Liver (tissue), 8 donors: ENCODE measurements at regions not wholly inside any gene's neighbourhood (a gene's known extent, or its start where the extent isn't known, plus 50 kb on each side); places are given as distances from the start of the nearest gene placed in this dataset.

ENCODE experiments used
- DNase-seq: peaks from one replicate; pipeline ENCODE4 v3.0.0-alpha.2; 2017; ENCODE audit warnings: low spot score
- H3K27ac ChIP-seq, 2 donors: one replicate each; pipeline ENCODE4 v1.7.0; 2013; ENCODE audit warnings: inconsistent platforms in 2 of 2, low read length in 2 of 2, control low read depth in 1 of 2, low read depth in 1 of 2, mild to moderate bottlenecking in 1 of 2
- H3K27me3 ChIP-seq, 4 donors: one replicate each; pipeline versions ENCODE4 v1.6.1 to v1.7.0; 2013; ENCODE audit warnings: low read length in 3 of 4, inconsistent platforms in 1 of 4, mild to moderate bottlenecking in 1 of 4, moderate library complexity in 1 of 4; ENCODE audit not compliant: control insufficient read depth in 4 of 4, insufficient read depth in 4 of 4
- H3K36me3 ChIP-seq, 4 donors: one replicate each; pipeline versions ENCODE4 v1.6.1 to v1.7.0; 2013; ENCODE audit warnings: low read length in 3 of 4, mild to moderate bottlenecking in 3 of 4, low read depth in 1 of 4, moderate library complexity in 1 of 4; ENCODE audit not compliant: control insufficient read depth in 4 of 4, insufficient read depth in 3 of 4
- H3K4me1 ChIP-seq, 4 donors: one replicate each; pipeline versions ENCODE4 v1.6.1 to v1.7.0; 2013; ENCODE audit warnings: low read length in 3 of 4, mild to moderate bottlenecking in 3 of 4, moderate library complexity in 1 of 4; ENCODE audit not compliant: control insufficient read depth in 4 of 4, insufficient read depth in 4 of 4
- H3K4me3 ChIP-seq, 3 donors: one replicate each; pipeline versions ENCODE4 v1.6.1 to v1.7.0; 2013; ENCODE audit warnings: low read length in 3 of 3, control low read depth in 1 of 3, low read depth in 1 of 3, mild to moderate bottlenecking in 1 of 3
- H3K9ac ChIP-seq, 2 donors: one replicate each; pipeline ENCODE4 v1.7.0; 2013; ENCODE audit warnings: low read length in 2 of 2, mild to moderate bottlenecking in 2 of 2, moderate library complexity in 2 of 2, control low read depth in 1 of 2, low read depth in 1 of 2
- H3K9me3 ChIP-seq, 4 donors: one replicate each; pipeline versions ENCODE4 v1.6.1 to v1.7.0; 2013; ENCODE audit warnings: low read length in 3 of 4; ENCODE audit not compliant: control insufficient read depth in 4 of 4
- EGR1 ChIP-seq, 2 donors: IDR thresholded peaks; 2 replicates each; pipeline ENCODE4 v1.6.1; 2016 to 2018; ENCODE audit warnings: antibody characterized with exemption in 2 of 2, low read depth in 2 of 2
- FOXA1 ChIP-seq: IDR thresholded peaks from 2 replicates; pipeline ENCODE4 v1.6.1; 2016; ENCODE audit warnings: antibody characterized with exemption
- FOXA2 ChIP-seq: IDR thresholded peaks from 2 replicates; pipeline ENCODE4 v1.6.1; 2016; ENCODE audit warnings: antibody characterized with exemption
- GABPA ChIP-seq, 2 donors: IDR thresholded peaks in 1 of 2; conservative IDR thresholded peaks in 1 of 2; 2 replicates each; pipeline ENCODE4 v1.6.1; 2016; ENCODE audit warnings: antibody characterized with exemption in 2 of 2, mild to moderate bottlenecking in 1 of 2, moderate library complexity in 1 of 2
- HNF4A ChIP-seq, 2 donors: conservative IDR thresholded peaks; 2 replicates each; pipeline ENCODE4 v1.6.1; 2016; ENCODE audit warnings: antibody characterized with exemption in 2 of 2, mild to moderate bottlenecking in 2 of 2
- HNF4G ChIP-seq: IDR thresholded peaks from 2 replicates; pipeline ENCODE4 v1.6.1; 2016; ENCODE audit warnings: antibody characterized with exemption
- JUND ChIP-seq, 2 donors: IDR thresholded peaks; 2 replicates each; pipeline ENCODE4 v1.6.1; 2016; ENCODE audit warnings: antibody characterized with exemption in 2 of 2
- NR2F2 ChIP-seq: IDR thresholded peaks from 2 replicates; pipeline ENCODE4 v1.6.1; 2016; ENCODE audit warnings: antibody characterized with exemption
- RAD21 ChIP-seq, 2 donors: IDR thresholded peaks; 2 replicates each; pipeline ENCODE4 v1.6.1; 2016; ENCODE audit warnings: antibody characterized with exemption in 2 of 2, mild to moderate bottlenecking in 2 of 2
- RXRA ChIP-seq, 2 donors: IDR thresholded peaks; 2 replicates each; pipeline ENCODE4 v1.6.1; 2017 to 2018; ENCODE audit warnings: antibody characterized with exemption in 2 of 2, mild to moderate bottlenecking in 1 of 2
- SP1 ChIP-seq: IDR thresholded peaks from 2 replicates; pipeline ENCODE4 v1.6.1; 2018; ENCODE audit warnings: antibody characterized with exemption, mild to moderate bottlenecking
- TAF1 ChIP-seq: conservative IDR thresholded peaks from 2 replicates; pipeline ENCODE4 v1.6.1; 2016; ENCODE audit warnings: antibody characterized with exemption, mild to moderate bottlenecking
- YY1 ChIP-seq: IDR thresholded peaks from 2 replicates; pipeline ENCODE4 v1.6.1; 2016; ENCODE audit warnings: antibody characterized with exemption, mild to moderate bottlenecking
- WGBS: extraction: QIAGEN DNeasy Blood & Tissue Kit; methylation state at CpG from one replicate; pipeline ENCODE4 v1.1.7; 2013; 5-methylcytosine and 5-hydroxymethylcytosine counted together
- TF ChIP-seq, protein P1 (sequence below): IDR thresholded peaks from 2 replicates; pipeline ENCODE4 v1.6.1; 2016; ENCODE audit warnings: antibody characterized with exemption
- TF ChIP-seq, protein P2 (sequence below): fragments of 150-350 bp; IDR thresholded peaks from 2 replicates; pipeline ENCODE4 v1.5.1; 2017; ENCODE audit warnings: improper control_type of control experiment, low read depth, low read length; ENCODE audit not compliant: missing input control
- TF ChIP-seq, protein P3 (sequence below): IDR thresholded peaks from 2 replicates; pipeline ENCODE4 v1.6.1; 2016; ENCODE audit warnings: antibody characterized with exemption
- TF ChIP-seq, protein P4 (sequence below): IDR thresholded peaks from 2 replicates; pipeline ENCODE4 v1.6.1; 2016; ENCODE audit warnings: antibody characterized with exemption
- TF ChIP-seq, protein P5 (sequence below): IDR thresholded peaks from 2 replicates; pipeline ENCODE4 v1.6.1; 2016; ENCODE audit warnings: antibody characterized with exemption, mild to moderate bottlenecking
- donor health status: healthy.
- donor health status: healthy.
- donor health status: healthy.
- donor health status: healthy.
- donor health status: healthy.

DNA sequence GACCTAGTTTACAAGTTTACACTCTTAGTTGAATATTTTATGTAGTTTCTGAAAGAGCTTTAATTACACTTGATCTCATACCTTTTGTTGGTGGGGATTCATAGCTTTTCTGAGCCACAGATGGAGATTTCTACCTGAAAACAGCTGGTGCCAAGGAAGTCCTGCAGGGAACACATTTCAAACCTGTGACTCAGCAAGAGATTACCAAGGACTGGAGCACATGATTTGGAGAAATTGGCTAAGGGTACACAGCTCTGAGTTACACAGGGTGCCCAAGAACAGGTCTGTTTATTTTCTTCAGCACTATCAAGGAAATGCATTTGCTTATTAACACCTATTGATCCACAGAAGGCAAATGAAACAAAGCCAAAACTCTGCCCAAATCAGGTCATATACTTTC, 691.5 kb downstream of the KCTD8 start:
- no peaks in the 10 kb centered on the region for H3K9me3 ChIP-seq
- H3K4me3 ChIP-seq = no peak overlapping the region
- no peak for DNase-seq
- no peak overlapping the region for H3K27ac ChIP-seq
- H3K4me1 ChIP-seq = no peaks in the 10 kb centered on the region
- no peaks in the 10 kb centered on the region for H3K27me3 ChIP-seq
- TF ChIP-seq HNF4A (conservative IDR thresholded peaks at IDR 0.05) (no peak), RAD21 (IDR thresholded peaks at IDR 0.05) (no peak), JUND (IDR thresholded peaks at IDR 0.05) (no peak), NR2F2 (no peak), FOXA2 (no peak), RXRA (IDR thresholded peaks at IDR 0.05) (no peak)
- TF ChIP-seq, protein P1, sequence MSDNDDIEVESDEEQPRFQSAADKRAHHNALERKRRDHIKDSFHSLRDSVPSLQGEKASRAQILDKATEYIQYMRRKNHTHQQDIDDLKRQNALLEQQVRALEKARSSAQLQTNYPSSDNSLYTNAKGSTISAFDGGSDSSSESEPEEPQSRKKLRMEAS = no peak
- TF ChIP-seq, protein P2, sequence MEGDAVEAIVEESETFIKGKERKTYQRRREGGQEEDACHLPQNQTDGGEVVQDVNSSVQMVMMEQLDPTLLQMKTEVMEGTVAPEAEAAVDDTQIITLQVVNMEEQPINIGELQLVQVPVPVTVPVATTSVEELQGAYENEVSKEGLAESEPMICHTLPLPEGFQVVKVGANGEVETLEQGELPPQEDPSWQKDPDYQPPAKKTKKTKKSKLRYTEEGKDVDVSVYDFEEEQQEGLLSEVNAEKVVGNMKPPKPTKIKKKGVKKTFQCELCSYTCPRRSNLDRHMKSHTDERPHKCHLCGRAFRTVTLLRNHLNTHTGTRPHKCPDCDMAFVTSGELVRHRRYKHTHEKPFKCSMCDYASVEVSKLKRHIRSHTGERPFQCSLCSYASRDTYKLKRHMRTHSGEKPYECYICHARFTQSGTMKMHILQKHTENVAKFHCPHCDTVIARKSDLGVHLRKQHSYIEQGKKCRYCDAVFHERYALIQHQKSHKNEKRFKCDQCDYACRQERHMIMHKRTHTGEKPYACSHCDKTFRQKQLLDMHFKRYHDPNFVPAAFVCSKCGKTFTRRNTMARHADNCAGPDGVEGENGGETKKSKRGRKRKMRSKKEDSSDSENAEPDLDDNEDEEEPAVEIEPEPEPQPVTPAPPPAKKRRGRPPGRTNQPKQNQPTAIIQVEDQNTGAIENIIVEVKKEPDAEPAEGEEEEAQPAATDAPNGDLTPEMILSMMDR = no peak
- H3K9ac ChIP-seq = no peak overlapping the region
- no peaks in the 10 kb centered on the region for H3K36me3 ChIP-seq

DNA sequence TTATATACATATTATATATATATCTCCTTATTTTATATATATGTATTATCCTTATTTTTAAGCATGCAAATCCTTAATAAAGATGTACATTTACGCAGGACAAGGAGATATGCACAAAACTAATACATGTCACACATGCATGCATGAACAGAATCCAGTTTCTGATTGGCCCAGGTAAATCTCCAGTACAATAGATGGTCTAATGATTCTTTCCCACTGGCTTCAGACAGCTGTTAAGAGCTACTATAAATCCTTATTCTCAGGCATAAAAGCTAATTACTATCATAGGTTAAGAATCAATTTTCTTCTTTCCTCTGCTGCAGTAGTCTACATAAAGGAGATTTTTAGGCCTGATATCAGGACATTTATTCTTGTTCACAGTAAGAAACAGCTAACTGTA, 689.8 kb downstream of the KCTD8 start:
- Histone ChIP-seq H3K4me1 (no peaks in the 10 kb centered on the region), H3K27ac (no peak overlapping the region), H3K9ac (no peak overlapping the region), H3K36me3 (no peaks in the 10 kb centered on the region), H3K27me3 (no peaks in the 10 kb centered on the region), H3K4me3 (no peak overlapping the region), H3K9me3 (no peaks in the 10 kb centered on the region)
- TF ChIP-seq, protein P3, sequence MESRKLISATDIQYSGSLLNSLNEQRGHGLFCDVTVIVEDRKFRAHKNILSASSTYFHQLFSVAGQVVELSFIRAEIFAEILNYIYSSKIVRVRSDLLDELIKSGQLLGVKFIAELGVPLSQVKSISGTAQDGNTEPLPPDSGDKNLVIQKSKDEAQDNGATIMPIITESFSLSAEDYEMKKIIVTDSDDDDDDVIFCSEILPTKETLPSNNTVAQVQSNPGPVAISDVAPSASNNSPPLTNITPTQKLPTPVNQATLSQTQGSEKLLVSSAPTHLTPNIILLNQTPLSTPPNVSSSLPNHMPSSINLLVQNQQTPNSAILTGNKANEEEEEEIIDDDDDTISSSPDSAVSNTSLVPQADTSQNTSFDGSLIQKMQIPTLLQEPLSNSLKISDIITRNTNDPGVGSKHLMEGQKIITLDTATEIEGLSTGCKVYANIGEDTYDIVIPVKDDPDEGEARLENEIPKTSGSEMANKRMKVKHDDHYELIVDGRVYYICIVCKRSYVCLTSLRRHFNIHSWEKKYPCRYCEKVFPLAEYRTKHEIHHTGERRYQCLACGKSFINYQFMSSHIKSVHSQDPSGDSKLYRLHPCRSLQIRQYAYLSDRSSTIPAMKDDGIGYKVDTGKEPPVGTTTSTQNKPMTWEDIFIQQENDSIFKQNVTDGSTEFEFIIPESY = no peak
- TF ChIP-seq, protein P4, sequence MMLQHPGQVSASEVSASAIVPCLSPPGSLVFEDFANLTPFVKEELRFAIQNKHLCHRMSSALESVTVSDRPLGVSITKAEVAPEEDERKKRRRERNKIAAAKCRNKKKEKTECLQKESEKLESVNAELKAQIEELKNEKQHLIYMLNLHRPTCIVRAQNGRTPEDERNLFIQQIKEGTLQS = no peak
- TF ChIP-seq, protein P1 = no peak
- no peak for TF ChIP-seq FOXA1
- TF ChIP-seq HNF4A (conservative IDR thresholded peaks at IDR 0.05) = no peak
- TF ChIP-seq RAD21 (IDR thresholded peaks at IDR 0.05) = no peak
- no peak for TF ChIP-seq HNF4G
- TF ChIP-seq GABPA (IDR thresholded peaks at IDR 0.05 in 1 of 2, conservative IDR thresholded peaks at IDR 0.05 in 1 of 2) = no peak
- TF ChIP-seq SP1 = no peak
- no peak for TF ChIP-seq YY1
- TF ChIP-seq, protein P2 = no peak
- TF ChIP-seq, protein P5, sequence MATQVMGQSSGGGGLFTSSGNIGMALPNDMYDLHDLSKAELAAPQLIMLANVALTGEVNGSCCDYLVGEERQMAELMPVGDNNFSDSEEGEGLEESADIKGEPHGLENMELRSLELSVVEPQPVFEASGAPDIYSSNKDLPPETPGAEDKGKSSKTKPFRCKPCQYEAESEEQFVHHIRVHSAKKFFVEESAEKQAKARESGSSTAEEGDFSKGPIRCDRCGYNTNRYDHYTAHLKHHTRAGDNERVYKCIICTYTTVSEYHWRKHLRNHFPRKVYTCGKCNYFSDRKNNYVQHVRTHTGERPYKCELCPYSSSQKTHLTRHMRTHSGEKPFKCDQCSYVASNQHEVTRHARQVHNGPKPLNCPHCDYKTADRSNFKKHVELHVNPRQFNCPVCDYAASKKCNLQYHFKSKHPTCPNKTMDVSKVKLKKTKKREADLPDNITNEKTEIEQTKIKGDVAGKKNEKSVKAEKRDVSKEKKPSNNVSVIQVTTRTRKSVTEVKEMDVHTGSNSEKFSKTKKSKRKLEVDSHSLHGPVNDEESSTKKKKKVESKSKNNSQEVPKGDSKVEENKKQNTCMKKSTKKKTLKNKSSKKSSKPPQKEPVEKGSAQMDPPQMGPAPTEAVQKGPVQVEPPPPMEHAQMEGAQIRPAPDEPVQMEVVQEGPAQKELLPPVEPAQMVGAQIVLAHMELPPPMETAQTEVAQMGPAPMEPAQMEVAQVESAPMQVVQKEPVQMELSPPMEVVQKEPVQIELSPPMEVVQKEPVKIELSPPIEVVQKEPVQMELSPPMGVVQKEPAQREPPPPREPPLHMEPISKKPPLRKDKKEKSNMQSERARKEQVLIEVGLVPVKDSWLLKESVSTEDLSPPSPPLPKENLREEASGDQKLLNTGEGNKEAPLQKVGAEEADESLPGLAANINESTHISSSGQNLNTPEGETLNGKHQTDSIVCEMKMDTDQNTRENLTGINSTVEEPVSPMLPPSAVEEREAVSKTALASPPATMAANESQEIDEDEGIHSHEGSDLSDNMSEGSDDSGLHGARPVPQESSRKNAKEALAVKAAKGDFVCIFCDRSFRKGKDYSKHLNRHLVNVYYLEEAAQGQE = no peak
- no peak for TF ChIP-seq EGR1 (IDR thresholded peaks at IDR 0.05; ENCODE audit: low read depth in 2 of 2)
- no peak for TF ChIP-seq TAF1
- no peak for TF ChIP-seq RXRA (IDR thresholded peaks at IDR 0.05)
- TF ChIP-seq NR2F2 = no peak
- no peak for TF ChIP-seq JUND (IDR thresholded peaks at IDR 0.05)
- no peak for TF ChIP-seq FOXA2
- no peak for DNase-seq
- WGBS = 95% methylated on average over 1 of the region's 1 CpG
